HG03575 (cell line): ENCODE measurements at regions not wholly inside any gene's neighbourhood (a gene's known extent, or its start where the extent isn't known, plus 50 kb on each side); places are given as distances from the start of the nearest gene placed in this dataset.
"Not testable (repeated sequence)": the region's sequence is repeated elsewhere in the genome, so short reads cannot be mapped to it uniquely, and the experiment has no call there.

Experiments used
- ATAC-seq: cut with Tn5 transposase; IDR thresholded peaks from one replicate; pipeline ENCODE4 v1.9.1; 2021; ENCODE audit not compliant: unreplicated experiment, insufficient number of reproducible peaks, low FRiP score; ENCODE audit errors: extremely low read depth

GRCh38 chr12:67885375-67886169 is 103.7 kb upstream of the IFNG-AS1 start:
- no peak for ATAC-seq

DNA sequence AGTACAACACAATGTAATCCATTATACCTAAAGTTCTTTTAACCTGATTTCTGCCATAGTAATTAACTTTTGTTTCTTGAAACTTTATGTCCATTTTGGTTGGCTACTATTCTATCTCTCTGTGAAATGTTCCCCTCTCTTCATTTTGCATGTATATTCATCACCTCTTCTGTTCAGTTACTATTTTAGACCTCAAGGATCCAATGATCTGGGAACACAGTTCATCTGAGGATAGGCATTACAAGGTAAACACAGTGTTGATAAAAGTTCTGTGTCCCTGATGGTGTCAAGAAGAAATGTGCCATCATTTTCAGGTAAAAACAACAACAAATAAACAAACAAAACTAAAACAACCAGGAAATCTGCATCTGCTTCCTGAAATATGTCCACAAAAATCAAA is 102.2 kb upstream of the IFNG-AS1 start:
- ATAC-seq: no peak

GRCh38 chr12:67889931-67890330 is 99.3 kb upstream of the IFNG-AS1 start:
- no peak for ATAC-seq

GRCh38 chr12:67890726-67891258 is 98.5 kb upstream of the IFNG-AS1 start:
- ATAC-seq: no peak

DNA sequence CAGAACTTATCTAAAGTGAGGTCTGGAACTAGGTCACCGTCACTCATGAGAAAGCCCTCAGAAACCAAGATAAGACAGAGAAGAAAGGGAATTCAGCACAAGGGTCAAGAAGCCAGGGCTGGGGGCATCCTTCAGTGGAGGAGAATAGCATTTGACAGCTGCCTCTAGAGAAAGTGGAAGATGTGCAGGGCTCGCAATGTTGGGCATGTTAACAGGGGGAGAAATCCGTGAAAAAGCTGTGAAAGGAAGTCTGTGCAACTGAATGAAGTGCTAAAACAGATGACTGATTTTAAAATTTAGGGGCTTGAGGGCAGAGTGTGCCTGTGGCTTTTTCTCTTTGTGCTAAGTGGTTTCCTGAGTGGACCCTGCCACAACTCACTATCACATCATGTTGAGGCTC is 97.7 kb upstream of the IFNG-AS1 start:
- no peak for ATAC-seq

GRCh38 chr12:67892259-67893021 is 96.8 kb upstream of the IFNG-AS1 start:
- ATAC-seq: no peak

- no peak for ATAC-seq
These were observed 96.1 kb upstream of the IFNG-AS1 start for GRCh38 chr12:67893022-67893580.

DNA sequence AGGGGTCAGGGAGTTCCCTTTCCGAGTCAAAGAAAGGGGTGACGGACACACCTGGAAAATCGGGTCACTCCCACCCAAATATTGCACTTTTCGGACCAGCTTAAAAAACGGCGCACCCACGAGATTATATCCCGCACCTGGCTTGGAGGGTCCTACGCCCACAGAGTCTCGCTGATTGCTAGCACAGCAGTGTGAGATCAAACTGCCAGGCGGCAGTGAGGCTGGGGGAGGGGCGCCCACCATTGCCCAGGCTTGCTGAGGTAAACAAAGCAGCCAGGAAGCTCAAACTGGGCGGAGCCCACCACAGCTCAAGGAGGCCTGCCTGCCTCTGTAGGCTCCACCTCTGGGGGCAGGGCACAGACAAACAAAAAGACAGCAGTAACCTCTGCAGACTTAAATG is 88.8 kb upstream of the IFNG-AS1 start:
- not testable (repeated sequence) for ATAC-seq

GRCh38 chr12:67909091-67909531 is 80.1 kb upstream of the IFNG-AS1 start:
- ATAC-seq: no peak

- ATAC-seq: no peak
These were observed 79.6 kb upstream of the IFNG-AS1 start for GRCh38 chr12:67909681-67910080.

- ATAC-seq: no peak
These were observed 78.6 kb upstream of the IFNG-AS1 start for GRCh38 chr12:67910360-67911274.

GRCh38 chr12:67911275-67911600 is 78.0 kb upstream of the IFNG-AS1 start:
- no peak for ATAC-seq

GRCh38 chr12:67911789-67912188 is 77.5 kb upstream of the IFNG-AS1 start:
- ATAC-seq: no peak

DNA sequence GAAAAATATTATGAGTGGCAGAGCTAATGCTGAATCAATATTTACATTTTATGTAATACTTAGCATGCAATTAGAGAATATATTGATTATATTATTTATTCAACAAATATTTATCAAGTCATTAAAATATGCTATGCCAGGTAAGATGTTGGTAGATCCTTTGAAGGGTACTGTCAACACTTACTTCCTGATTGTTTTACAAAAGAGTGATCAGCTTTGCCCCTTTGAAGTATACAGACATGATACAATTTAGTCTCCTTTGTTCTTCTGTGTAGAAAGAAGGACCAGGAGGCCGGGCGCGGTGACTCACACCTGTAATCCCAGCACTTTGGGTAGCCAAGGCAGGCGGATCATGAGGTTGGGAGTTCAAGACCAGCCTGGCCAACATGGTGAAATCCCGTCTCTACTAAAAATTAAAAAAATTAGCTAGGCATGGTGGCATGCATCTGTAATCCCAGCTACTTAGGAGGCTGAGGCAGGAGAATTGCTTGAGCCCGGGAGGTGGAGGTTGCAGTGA is 73.9 kb upstream of the IFNG-AS1 start:
- no peak for ATAC-seq

DNA sequence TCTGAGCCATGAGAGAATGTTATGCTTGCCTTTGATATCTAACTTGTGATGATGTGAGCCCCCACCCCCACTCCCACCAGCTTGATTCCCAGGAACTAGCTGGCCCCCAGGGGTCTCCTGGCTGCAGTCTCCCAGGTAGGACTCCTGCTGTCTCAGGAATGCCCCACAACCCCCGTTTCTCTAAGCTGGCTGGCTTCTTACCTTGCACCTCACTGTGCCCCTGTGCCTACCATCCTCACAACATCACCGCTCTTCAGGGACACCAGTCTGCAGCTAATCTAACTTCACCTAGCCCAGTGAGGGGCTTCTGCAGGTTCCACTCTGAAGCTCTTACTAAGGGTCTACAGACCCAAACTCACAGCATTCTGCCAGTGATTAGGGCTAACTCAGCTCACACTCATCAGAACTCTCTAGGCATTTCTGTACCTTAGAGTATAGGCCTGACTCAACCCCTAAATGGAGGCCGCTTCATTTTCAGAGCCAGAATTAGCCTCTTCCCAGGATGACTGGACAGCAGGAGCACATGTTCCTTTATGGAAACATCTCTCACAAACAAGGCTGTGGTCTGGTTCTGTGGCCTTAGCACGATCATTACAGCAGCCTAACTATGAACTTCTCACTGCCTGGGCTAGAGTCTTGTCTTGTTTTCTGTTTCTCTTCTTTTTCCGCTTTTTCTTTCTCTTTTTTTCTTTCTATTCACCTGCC is 72.8 kb upstream of the IFNG-AS1 start:
- no peak for ATAC-seq

- no peak for ATAC-seq
These were observed 71.4 kb upstream of the IFNG-AS1 start for GRCh38 chr12:67917811-67918210.

DNA sequence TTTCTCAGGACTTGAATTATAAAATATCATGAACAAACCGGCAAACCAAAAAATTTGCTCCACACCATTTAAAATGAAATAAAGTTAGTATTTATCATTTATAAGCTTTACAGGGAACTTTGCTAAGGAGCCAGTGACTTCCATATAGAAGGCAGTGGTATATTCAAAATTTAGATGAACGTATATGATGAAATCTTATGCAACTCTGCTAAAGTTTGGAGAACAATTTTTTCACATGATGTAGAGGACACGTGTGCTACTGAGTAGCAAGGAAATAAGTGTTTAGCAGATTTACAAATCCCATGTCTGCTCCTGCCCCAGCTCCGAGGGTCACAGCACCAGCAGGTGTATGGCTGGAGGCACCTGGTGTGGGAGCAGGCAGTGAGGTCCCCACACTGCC is 70.8 kb upstream of the IFNG-AS1 start:
- no peak for ATAC-seq

DNA sequence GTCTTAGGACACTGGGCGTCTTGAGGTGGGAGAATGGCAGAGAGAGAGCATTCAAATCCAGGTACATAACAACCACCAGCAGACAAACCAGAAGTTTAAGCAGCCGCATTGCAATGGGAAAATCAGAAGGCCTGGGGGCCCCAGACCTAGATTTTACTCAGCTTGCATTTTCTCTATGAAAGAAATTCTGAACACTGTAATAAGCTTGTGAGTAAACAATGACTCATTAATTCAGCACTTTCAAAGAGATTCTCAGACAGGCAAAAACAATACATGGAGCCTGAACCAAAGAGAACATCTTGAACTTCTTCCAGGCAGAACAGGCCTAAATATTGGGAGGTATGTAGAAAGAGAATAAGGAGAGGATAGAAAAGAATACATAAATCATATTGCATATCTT is 69.8 kb upstream of the IFNG-AS1 start:
- ATAC-seq: no peak
